Parathyroid adenoma (tissue), 2 donors: ENCODE measurements at regions not wholly inside any gene's neighbourhood (a gene's known extent, or its start where the extent isn't known, plus 50 kb on each side); places are given as distances from the start of the nearest gene placed in this dataset.

Experiments
- H2AFZ ChIP-seq: fragments of 300-600 bp; sonication (generic); one replicate; pipeline ENCODE4 v1.7.0; 2017; ENCODE audit warnings: antibody characterized with exemption, mild to moderate bottlenecking
- H3K27ac ChIP-seq: fragments of 300-600 bp; sonication (generic); one replicate; pipeline ENCODE4 v1.7.0; 2017
- H3K27me3 ChIP-seq: fragments of 300-600 bp; sonication (generic); one replicate; pipeline ENCODE4 v1.7.0; 2017; ENCODE audit warnings: low read length; ENCODE audit not compliant: control insufficient read depth, insufficient read depth
- H3K36me3 ChIP-seq: fragments of 300-600 bp; sonication (generic); one replicate; pipeline ENCODE4 v1.7.0; 2017; ENCODE audit warnings: low read length; ENCODE audit not compliant: control insufficient read depth, insufficient read depth
- H3K4me1 ChIP-seq: fragments of 300-600 bp; sonication (generic); one replicate; pipeline ENCODE4 v1.7.0; 2017; ENCODE audit warnings: control low read depth
- H3K4me2 ChIP-seq: fragments of 300-600 bp; sonication (generic); one replicate; pipeline ENCODE4 v1.7.0; 2017; ENCODE audit warnings: low read length
- H3K4me3 ChIP-seq: fragments of 300-600 bp; sonication (generic); one replicate; pipeline ENCODE4 v1.7.0; 2017; ENCODE audit warnings: low read depth, low read length
- H3K79me2 ChIP-seq: fragments of 300-600 bp; sonication (generic); one replicate; pipeline ENCODE4 v1.7.0; 2017; ENCODE audit warnings: control low read depth
- H3K9ac ChIP-seq: fragments of 300-600 bp; sonication (generic); one replicate; pipeline ENCODE4 v1.7.0; 2017; ENCODE audit warnings: mild to moderate bottlenecking
- H3K9me3 ChIP-seq: fragments of 300-600 bp; sonication (generic); one replicate; pipeline ENCODE4 v1.7.0; 2017; ENCODE audit warnings: low read length; ENCODE audit not compliant: control insufficient read depth
- CTCF ChIP-seq: fragments of 300-600 bp; sonication (generic); IDR thresholded peaks from one replicate; pipeline ENCODE4 v1.7.0; 2017; ENCODE audit warnings: antibody characterized with exemption, mild to moderate bottlenecking
- donor health status: primary hyperparathyroidism.

GRCh38 chr13:40494513-40494912 lies 171.9 kb downstream of the FOXO1 start:
- no peak overlapping the region for H3K9ac ChIP-seq
- no peak overlapping the region for H3K4me2 ChIP-seq
- no peaks in the 10 kb centered on the region for H3K27me3 ChIP-seq
- no peak overlapping the region for H2AFZ ChIP-seq
- H3K4me1 ChIP-seq, result no peaks in the 10 kb centered on the region
- no peaks in the 10 kb centered on the region for H3K36me3 ChIP-seq
- no peak for TF ChIP-seq CTCF
- H3K9me3 ChIP-seq, result no peaks in the 10 kb centered on the region
- H3K27ac ChIP-seq, result no peak overlapping the region
- no peak overlapping the region for H3K4me3 ChIP-seq
- no peaks in the 10 kb centered on the region for H3K79me2 ChIP-seq

GRCh38 chr13:40494946-40495620 lies 171.4 kb downstream of the FOXO1 start:
- H3K27me3 ChIP-seq, result no peaks in the 10 kb centered on the region
- TF ChIP-seq CTCF, result no peak
- H3K9me3 ChIP-seq, result no peaks in the 10 kb centered on the region
- no peaks in the 10 kb centered on the region for H3K36me3 ChIP-seq
- H3K79me2 ChIP-seq, result no peaks in the 10 kb centered on the region
- no peak overlapping the region for H3K4me2 ChIP-seq
- no peak overlapping the region for H2AFZ ChIP-seq
- H3K4me3 ChIP-seq, result no peak overlapping the region
- H3K9ac ChIP-seq, result no peak overlapping the region
- H3K27ac ChIP-seq, result no peak overlapping the region
- H3K4me1 ChIP-seq, result no peaks in the 10 kb centered on the region

- no peaks in the 10 kb centered on the region for H3K9me3 ChIP-seq
- H3K4me1 ChIP-seq, result no peaks in the 10 kb centered on the region
- no peaks in the 10 kb centered on the region for H3K36me3 ChIP-seq
- no peaks in the 10 kb centered on the region for H3K27me3 ChIP-seq
- TF ChIP-seq CTCF, result no peak
- no peak overlapping the region for H3K27ac ChIP-seq
- H2AFZ ChIP-seq, result no peak overlapping the region
- no peak overlapping the region for H3K4me3 ChIP-seq
- H3K9ac ChIP-seq, result no peak overlapping the region
- no peaks in the 10 kb centered on the region for H3K79me2 ChIP-seq
- H3K4me2 ChIP-seq, result no peak overlapping the region
Measured at GRCh38 chr13:40495621-40496001, 170.8 kb downstream of the FOXO1 start.

- H2AFZ ChIP-seq, result no peak overlapping the region
- H3K4me3 ChIP-seq, result no peak overlapping the region
- H3K27me3 ChIP-seq, result no peaks in the 10 kb centered on the region
- H3K9ac ChIP-seq, result no peak overlapping the region
- TF ChIP-seq CTCF, result no peak
- no peaks in the 10 kb centered on the region for H3K36me3 ChIP-seq
- no peaks in the 10 kb centered on the region for H3K9me3 ChIP-seq
- H3K4me2 ChIP-seq, result no peak overlapping the region
- no peaks in the 10 kb centered on the region for H3K4me1 ChIP-seq
- no peaks in the 10 kb centered on the region for H3K79me2 ChIP-seq
- no peak overlapping the region for H3K27ac ChIP-seq
Measured at GRCh38 chr13:40496035-40496810, 170.2 kb downstream of the FOXO1 start.
